ENCODE measurements at regions not wholly inside any gene's neighbourhood (a gene's known extent, or its start where the extent isn't known, plus 50 kb on each side); places are given as distances from the start of the nearest gene placed in this dataset.
"Not testable (repeated sequence)": the region's sequence is repeated elsewhere in the genome, so short reads cannot be mapped to it uniquely, and the experiment has no call there.

DNA sequence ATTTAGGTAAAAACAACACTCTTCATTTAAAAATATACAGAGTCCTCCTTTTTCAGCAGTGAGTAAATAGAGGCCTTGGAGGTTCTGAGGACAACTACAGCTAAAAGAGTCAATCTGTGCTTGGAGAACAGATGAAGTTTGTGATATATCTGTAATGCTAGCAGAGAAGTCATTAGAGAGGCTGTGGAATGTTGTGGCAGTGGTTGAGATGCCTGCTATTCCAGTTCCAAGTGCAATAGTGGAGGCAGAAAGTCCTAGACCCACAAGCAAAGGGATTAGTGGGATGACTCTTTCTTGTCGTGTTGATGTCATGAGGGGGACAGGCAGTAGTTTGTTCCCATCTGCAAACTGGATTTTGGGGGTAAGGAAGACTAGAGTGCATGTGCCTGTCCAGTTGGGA lies 62.1 kb upstream of the EZR start:
- not testable (repeated sequence) for DNase-seq

DNA sequence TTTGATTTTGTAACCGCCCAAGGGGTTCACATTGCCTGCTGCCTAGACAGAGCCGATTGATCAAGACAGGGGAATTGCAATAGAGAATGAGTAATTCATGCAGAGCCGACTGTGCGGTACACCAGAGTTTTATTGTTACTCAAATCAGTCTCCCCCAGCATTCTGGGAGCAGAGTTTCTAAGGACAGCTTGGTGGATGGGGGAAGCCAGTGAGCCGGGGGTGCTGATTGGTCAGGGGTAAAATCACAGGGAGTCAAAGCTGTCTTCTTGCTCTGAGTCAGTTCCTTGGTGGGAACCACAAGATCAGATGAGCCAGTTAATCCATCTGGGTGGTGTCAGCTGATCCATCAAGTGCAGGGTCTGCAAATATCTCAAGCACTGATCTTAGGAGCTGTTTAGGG lies 60.0 kb upstream of the EZR start:
- DNase-seq, result no peak

GRCh38 chr6:158877716-158878115 lies 58.5 kb upstream of the EZR start:
- DNase-seq, result no peak

DNA sequence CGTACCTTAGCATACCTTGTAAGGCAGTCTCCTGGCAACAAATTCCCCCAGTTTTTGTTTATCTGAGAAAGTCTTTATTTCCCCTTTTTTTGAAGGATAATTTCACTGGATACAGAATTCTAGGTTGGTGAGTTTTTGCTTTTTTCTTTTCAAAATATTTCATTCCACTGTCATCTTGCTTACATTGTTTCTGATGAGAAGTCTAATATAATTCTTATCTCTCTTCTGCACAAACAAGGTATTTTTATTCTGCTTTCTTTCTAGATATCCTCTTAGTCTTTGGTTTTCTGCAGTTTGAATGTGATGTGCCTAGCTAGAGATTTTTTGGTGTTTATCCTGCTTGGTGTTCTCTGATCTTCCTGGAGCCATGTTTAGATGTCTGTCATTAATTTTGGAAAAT lies 57.7 kb upstream of the EZR start:
- no peak for DNase-seq

DNA sequence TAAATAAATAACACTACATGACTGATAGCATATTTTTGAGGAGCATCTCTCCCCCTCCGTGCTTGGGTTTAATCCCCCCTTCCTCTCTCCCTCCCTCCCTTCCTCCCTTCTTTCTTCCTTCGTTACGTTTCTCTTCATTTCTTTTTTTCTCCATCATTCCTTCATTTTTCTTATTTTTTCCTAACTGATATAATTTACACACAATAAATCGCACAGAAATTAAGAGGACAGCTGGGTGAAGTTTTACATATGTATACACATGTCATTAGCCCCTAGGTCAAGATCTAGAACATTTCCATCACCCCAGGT lies 51.4 kb upstream of the EZR start:
- no peak for DNase-seq

DNA sequence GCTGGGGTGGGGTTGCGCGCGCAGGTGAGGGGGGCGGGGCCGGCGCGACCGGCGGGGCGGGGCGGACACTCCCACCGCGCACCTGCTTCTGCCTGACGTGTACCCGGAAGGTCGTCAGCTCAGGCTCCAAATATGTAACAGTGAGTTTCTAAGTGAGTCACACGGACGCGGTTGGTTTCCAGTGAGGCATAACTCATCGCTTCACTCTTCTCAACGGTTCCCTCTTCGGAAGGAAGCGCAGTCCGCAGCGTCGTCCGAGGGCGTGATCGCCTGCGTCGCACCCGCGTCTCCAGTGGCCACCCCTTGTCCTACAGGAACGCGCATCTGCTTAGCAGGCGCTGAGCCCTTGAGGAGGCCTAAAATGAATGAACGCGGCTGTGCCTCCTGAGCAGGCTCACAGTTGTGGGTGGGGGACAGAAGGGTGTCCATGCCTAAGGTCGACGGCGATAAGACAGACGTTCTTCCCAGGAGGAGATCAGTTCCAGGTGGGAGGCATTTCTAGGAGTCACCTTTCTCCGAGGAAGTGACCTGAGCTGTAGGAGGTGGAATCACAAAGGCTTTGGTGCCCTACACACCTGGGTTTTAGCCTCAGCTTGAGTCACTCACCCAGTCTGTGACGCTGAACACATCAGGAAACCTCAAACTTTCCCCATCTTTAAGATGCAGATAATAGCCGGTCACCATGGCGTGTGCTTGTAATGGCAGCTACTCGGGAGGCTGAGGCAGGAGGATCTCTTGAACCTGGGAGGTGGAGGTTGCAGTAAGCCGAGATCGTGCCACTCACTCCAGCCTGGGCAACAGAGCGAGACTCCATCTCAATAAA lies 50.9 kb upstream of the EZR start:
- peak; percentile 95 for DNase-seq

- peak; percentile 95 for DNase-seq
Measured at GRCh38 chr6:158868890-158869825, 50.0 kb upstream of the EZR start.

Data from NCI-H2029 treated with DMSO at 0.1 percent for 48 hours (cell line).